Fibroblast of lung (primary cell): ENCODE measurements at regions not wholly inside any gene's neighbourhood (a gene's known extent, or its start where the extent isn't known, plus 50 kb on each side); places are given as distances from the start of the nearest gene placed in this dataset.

Experiments
- CTCF ChIP-seq, 2 donors: IDR thresholded peaks in 1 of 2; conservative IDR thresholded peaks in 1 of 2; 1 replicate in 1 of 2; 2 replicates in 1 of 2; pipeline ENCODE4 v1.5.1; 2011 to 2012; ENCODE audit warnings: low read length in 2 of 2, control low read depth in 1 of 2, inconsistent platforms in 1 of 2, low read depth in 1 of 2, mild to moderate bottlenecking in 1 of 2
- EZH2 ChIP-seq: IDR thresholded peaks from 2 replicates; pipeline ENCODE4 v1.5.1; 2012; ENCODE audit warnings: low read length, control low read depth, mild to moderate bottlenecking; ENCODE audit errors: missing control alignments

DNA sequence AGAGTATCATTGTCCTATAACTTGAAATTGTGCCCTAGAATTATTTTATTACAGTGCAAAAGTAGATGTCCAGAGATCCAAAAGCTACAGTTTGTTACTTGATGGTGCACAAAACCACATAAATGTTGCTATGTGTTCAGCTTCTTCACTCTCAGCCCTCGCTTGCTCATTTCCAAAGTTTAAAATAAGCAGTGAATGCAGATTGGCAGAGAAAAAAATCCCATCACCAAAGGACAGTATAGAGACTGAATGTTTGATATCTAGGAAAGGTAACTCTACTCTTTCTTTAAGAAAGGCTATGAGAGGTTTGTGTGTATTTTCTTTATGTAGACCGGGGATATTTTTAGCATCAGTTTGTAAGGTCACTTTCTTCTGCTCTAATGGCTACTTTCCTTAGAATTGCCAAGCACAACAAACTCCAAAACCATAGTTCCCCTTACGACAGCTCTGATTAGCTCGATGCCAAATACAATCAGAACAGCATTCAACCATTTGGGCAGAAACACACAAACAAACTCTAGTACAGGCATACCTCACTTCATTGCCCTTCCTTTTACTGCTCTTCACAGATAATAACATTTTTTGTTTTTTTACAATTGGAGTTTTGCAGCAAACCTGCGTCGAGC, 164.1 kb upstream of the CCDC54 start:
- no peak for TF ChIP-seq CTCF (conservative IDR thresholded peaks at IDR 0.05 in 1 of 2, IDR thresholded peaks at IDR 0.05 in 1 of 2; ENCODE audit: low read depth in 1 of 2, low read length in 2 of 2)
- TF ChIP-seq EZH2 = no peak
